DOHH2 (cell line): ENCODE measurements at regions not wholly inside any gene's neighbourhood (a gene's known extent, or its start where the extent isn't known, plus 50 kb on each side); places are given as distances from the start of the nearest gene placed in this dataset.

Experiments
- EZH2phosphoT487 ChIP-seq: fragments of 200-600 bp; sonication (generic); IDR thresholded peaks from 2 replicates; pipeline ENCODE4 v1.6.1; 2017; ENCODE audit warnings: borderline replicate concordance, mild to moderate bottlenecking, antibody characterized with exemption, low read length, moderate library complexity, mixed read lengths
- TF ChIP-seq, protein P1 (sequence below): fragments of 200-600 bp; sonication (generic); IDR thresholded peaks from one replicate; pipeline ENCODE4 v1.5.1; 2014; ENCODE audit warnings: antibody characterized with exemption, mild to moderate bottlenecking, low read depth, low read length; ENCODE audit not compliant: poor library complexity, severe bottlenecking

- TF ChIP-seq, protein P1, sequence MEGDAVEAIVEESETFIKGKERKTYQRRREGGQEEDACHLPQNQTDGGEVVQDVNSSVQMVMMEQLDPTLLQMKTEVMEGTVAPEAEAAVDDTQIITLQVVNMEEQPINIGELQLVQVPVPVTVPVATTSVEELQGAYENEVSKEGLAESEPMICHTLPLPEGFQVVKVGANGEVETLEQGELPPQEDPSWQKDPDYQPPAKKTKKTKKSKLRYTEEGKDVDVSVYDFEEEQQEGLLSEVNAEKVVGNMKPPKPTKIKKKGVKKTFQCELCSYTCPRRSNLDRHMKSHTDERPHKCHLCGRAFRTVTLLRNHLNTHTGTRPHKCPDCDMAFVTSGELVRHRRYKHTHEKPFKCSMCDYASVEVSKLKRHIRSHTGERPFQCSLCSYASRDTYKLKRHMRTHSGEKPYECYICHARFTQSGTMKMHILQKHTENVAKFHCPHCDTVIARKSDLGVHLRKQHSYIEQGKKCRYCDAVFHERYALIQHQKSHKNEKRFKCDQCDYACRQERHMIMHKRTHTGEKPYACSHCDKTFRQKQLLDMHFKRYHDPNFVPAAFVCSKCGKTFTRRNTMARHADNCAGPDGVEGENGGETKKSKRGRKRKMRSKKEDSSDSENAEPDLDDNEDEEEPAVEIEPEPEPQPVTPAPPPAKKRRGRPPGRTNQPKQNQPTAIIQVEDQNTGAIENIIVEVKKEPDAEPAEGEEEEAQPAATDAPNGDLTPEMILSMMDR: no peak
- TF ChIP-seq EZH2phosphoT487: no peak
Observed at GRCh38 chr6:109285366-109285765, 96.9 kb downstream of the CD164 start.
